ENCODE measurements at regions not wholly inside any gene's neighbourhood (a gene's known extent, or its start where the extent isn't known, plus 50 kb on each side); places are given as distances from the start of the nearest gene placed in this dataset.

GRCh38 chr7:155913291-155913690 lies 101.0 kb upstream of the SHH start:
- TF ChIP-seq, protein P1, sequence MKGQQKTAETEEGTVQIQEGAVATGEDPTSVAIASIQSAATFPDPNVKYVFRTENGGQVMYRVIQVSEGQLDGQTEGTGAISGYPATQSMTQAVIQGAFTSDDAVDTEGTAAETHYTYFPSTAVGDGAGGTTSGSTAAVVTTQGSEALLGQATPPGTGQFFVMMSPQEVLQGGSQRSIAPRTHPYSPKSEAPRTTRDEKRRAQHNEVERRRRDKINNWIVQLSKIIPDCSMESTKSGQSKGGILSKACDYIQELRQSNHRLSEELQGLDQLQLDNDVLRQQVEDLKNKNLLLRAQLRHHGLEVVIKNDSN (IDR thresholded peaks at IDR 0.05), result no peak
- TF ChIP-seq YY1 (IDR thresholded peaks at IDR 0.05; ENCODE audit: low read depth) (no peak), TAF1 (IDR thresholded peaks at IDR 0.05; ENCODE audit: low read depth) (no peak), EGR1 (IDR thresholded peaks at IDR 0.05) (no peak), ZBTB7A (IDR thresholded peaks at IDR 0.05; ENCODE audit: low read depth) (no peak), CREB1 (IDR thresholded peaks at IDR 0.05; ENCODE audit: low read depth) (no peak), TEAD4 (IDR thresholded peaks at IDR 0.05) (no peak), TCF12 (IDR thresholded peaks at IDR 0.05; ENCODE audit: low read depth) (no peak), RAD21 (IDR thresholded peaks at IDR 0.05; ENCODE audit: low read depth) (no peak)
- TF ChIP-seq, protein P2, sequence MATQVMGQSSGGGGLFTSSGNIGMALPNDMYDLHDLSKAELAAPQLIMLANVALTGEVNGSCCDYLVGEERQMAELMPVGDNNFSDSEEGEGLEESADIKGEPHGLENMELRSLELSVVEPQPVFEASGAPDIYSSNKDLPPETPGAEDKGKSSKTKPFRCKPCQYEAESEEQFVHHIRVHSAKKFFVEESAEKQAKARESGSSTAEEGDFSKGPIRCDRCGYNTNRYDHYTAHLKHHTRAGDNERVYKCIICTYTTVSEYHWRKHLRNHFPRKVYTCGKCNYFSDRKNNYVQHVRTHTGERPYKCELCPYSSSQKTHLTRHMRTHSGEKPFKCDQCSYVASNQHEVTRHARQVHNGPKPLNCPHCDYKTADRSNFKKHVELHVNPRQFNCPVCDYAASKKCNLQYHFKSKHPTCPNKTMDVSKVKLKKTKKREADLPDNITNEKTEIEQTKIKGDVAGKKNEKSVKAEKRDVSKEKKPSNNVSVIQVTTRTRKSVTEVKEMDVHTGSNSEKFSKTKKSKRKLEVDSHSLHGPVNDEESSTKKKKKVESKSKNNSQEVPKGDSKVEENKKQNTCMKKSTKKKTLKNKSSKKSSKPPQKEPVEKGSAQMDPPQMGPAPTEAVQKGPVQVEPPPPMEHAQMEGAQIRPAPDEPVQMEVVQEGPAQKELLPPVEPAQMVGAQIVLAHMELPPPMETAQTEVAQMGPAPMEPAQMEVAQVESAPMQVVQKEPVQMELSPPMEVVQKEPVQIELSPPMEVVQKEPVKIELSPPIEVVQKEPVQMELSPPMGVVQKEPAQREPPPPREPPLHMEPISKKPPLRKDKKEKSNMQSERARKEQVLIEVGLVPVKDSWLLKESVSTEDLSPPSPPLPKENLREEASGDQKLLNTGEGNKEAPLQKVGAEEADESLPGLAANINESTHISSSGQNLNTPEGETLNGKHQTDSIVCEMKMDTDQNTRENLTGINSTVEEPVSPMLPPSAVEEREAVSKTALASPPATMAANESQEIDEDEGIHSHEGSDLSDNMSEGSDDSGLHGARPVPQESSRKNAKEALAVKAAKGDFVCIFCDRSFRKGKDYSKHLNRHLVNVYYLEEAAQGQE (IDR thresholded peaks at IDR 0.05; ENCODE audit: low read depth), result no peak

GRCh38 chr7:155911471-155912105 lies 99.3 kb upstream of the SHH start:
- no peak for TF ChIP-seq TCF12 (IDR thresholded peaks at IDR 0.05; ENCODE audit: low read depth)
- no peak for TF ChIP-seq YY1 (IDR thresholded peaks at IDR 0.05; ENCODE audit: low read depth)
- no peak for TF ChIP-seq TAF1 (IDR thresholded peaks at IDR 0.05; ENCODE audit: low read depth)
- TF ChIP-seq NFIC (IDR thresholded peaks at IDR 0.05), result no peak
- TF ChIP-seq FOXM1 (IDR thresholded peaks at IDR 0.05; ENCODE audit: borderline replicate concordance, low read depth), result no peak
- no peak for TF ChIP-seq CREB1 (IDR thresholded peaks at IDR 0.05; ENCODE audit: low read depth)

DNA sequence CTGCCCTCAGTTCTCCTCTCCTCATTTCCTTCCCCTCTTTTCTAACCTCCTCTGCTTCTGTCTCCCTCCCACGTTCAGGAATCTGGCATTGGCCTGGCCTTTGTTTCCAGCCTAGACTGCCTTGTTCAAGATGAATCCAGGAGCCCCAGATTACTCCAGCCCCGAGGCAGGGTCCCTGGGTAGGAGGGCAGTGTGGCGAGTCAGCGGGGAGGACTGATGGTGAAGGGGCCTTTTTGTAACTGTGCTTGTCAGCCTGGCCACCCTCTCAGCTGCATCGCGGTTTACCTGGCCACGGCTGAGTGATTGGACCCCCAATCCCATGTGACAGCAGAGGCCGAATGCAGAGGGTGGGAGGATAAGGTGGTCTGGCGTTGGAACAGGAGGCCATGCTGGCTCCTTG lies 96.1 kb upstream of the SHH start:
- TF ChIP-seq TCF12 (IDR thresholded peaks at IDR 0.05; ENCODE audit: low read depth) (no peak), CEBPB (IDR thresholded peaks at IDR 0.05) (no peak), TAF1 (IDR thresholded peaks at IDR 0.05; ENCODE audit: low read depth) (no peak), TEAD4 (IDR thresholded peaks at IDR 0.05) (no peak), EP300 (IDR thresholded peaks at IDR 0.05; ENCODE audit: borderline replicate concordance) (no peak), FOXM1 (IDR thresholded peaks at IDR 0.05; ENCODE audit: borderline replicate concordance, low read depth) (no peak), ZBTB7A (IDR thresholded peaks at IDR 0.05; ENCODE audit: low read depth) (no peak), RAD21 (IDR thresholded peaks at IDR 0.05; ENCODE audit: low read depth) (no peak), NFIC (IDR thresholded peaks at IDR 0.05) (no peak), EGR1 (IDR thresholded peaks at IDR 0.05) (no peak), CREB1 (IDR thresholded peaks at IDR 0.05; ENCODE audit: low read depth) (no peak), YY1 (IDR thresholded peaks at IDR 0.05; ENCODE audit: low read depth) (no peak)
- TF ChIP-seq, protein P1 (IDR thresholded peaks at IDR 0.05), result no peak
- TF ChIP-seq, protein P3, sequence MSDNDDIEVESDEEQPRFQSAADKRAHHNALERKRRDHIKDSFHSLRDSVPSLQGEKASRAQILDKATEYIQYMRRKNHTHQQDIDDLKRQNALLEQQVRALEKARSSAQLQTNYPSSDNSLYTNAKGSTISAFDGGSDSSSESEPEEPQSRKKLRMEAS (IDR thresholded peaks at IDR 0.05), result no peak
- TF ChIP-seq, protein P2 (IDR thresholded peaks at IDR 0.05; ENCODE audit: low read depth), result no peak

- TF ChIP-seq EGR1 (IDR thresholded peaks at IDR 0.05), result no peak
- TF ChIP-seq ZBTB7A (IDR thresholded peaks at IDR 0.05; ENCODE audit: low read depth), result no peak
- no peak for TF ChIP-seq FOXM1 (IDR thresholded peaks at IDR 0.05; ENCODE audit: borderline replicate concordance, low read depth)
- no peak for TF ChIP-seq CREB1 (IDR thresholded peaks at IDR 0.05; ENCODE audit: low read depth)
- no peak for TF ChIP-seq EP300 (IDR thresholded peaks at IDR 0.05; ENCODE audit: borderline replicate concordance)
- TF ChIP-seq, protein P1 (IDR thresholded peaks at IDR 0.05), result no peak
- TF ChIP-seq, protein P3 (IDR thresholded peaks at IDR 0.05), result no peak
- TF ChIP-seq, protein P2 (IDR thresholded peaks at IDR 0.05; ENCODE audit: low read depth), result no peak
- no peak for TF ChIP-seq YY1 (IDR thresholded peaks at IDR 0.05; ENCODE audit: low read depth)
- TF ChIP-seq TEAD4 (IDR thresholded peaks at IDR 0.05), result no peak
- TF ChIP-seq TCF12 (IDR thresholded peaks at IDR 0.05; ENCODE audit: low read depth), result no peak
- no peak for TF ChIP-seq TAF1 (IDR thresholded peaks at IDR 0.05; ENCODE audit: low read depth)
- TF ChIP-seq CEBPB (IDR thresholded peaks at IDR 0.05), result no peak
- TF ChIP-seq RAD21 (IDR thresholded peaks at IDR 0.05; ENCODE audit: low read depth), result no peak
- no peak for TF ChIP-seq NFIC (IDR thresholded peaks at IDR 0.05)
Measured at GRCh38 chr7:155907450-155908200, 95.4 kb upstream of the SHH start.

Data from Ishikawa (cell line).